NK-92 treated with Interleukin-12 subunit alpha and Interleukin-12 subunit beta, amount 100 ng/mL, for 24 hours (cell line): ENCODE measurements at regions not wholly inside any gene's neighbourhood (a gene's known extent, or its start where the extent isn't known, plus 50 kb on each side); places are given as distances from the start of the nearest gene placed in this dataset.
A peak's percentile ranks its signal among the peaks of the same experiment; 100 is the strongest.
"Not testable (repeated sequence)": the region's sequence is repeated elsewhere in the genome, so short reads cannot be mapped to it uniquely, and the experiment has no call there.

ENCODE experiments used
- DNase-seq: peaks from one replicate; lab custom pipeline; 2025; lab: John Stamatoyannopoulos, UW

- DNase-seq: no peak
Measured at GRCh38 chr2:7094231-7094741, 177.1 kb downstream of the RNF144A start.

GRCh38 chr2:7096726-7097352 lies 179.6 kb downstream of the RNF144A start:
- no peak for DNase-seq

DNA sequence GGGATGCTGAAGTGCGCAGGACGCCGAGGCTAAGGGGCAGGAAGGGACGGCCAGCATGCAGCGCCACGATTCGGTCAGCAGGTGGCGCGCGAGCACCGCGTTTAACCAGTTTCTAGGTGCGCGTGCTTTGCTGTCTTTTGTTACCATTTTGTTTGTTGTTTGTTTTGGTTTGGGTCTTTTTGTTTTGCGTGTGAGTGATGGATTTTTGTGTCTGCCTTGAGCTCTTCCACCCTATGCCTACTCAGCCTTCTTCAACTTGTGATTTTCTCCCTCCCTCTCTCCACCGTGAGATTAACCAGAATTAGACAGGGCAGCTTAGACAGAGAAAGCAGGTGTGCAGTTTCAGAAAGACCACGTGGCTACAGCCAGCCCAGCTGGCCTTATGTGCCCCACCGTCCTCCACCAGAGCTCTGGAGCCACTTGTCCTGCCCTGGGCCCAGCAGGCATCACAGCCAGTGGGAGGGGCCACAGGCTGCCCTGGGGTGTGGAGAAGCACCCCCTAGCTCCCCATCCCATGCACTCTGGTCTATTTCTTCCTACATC lies 180.2 kb downstream of the RNF144A start:
- peak; percentile 31 for DNase-seq

- no peak for DNase-seq
Measured at GRCh38 chr2:7098816-7099215, 181.6 kb downstream of the RNF144A start.

DNA sequence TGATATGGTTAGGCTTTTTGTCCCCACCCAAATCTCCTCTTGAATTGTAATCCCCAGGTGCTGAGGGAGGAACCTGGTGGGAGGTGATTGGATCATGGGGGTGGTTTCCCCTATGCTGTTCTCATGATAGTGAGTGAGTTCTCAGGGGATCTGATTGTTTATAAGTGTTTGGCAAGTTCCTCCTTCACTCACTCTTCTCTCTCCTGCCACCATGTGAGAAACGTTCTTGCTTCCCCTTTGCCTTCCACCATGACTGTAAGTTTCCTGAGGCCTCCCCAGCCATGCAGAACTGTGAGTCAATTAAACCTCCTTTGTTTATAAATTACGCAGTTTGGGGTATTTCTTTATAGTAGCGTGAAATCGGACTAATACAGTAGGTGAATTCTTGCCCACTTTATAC lies 182.5 kb downstream of the RNF144A start:
- DNase-seq: not testable (repeated sequence)

DNA sequence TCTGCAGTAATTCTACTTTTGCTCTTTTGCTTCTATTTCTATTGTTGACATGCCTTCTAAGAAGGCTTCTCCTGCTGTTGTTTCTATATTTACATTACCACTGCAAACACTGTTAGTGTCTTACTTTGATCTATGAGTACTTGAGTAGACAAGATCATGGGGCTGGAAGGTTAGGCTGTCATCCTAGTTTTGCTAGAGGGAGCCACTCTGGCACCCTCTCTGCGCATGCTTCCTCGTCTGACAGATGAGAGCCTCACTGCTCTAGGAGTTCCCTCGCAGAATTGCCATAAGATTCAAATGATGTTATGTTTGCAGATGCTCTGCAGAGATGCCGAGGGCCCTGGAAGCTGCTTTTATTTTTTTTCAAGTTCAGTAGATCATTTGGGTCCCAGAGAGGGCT lies 185.6 kb downstream of the RNF144A start:
- DNase-seq: no peak

- DNase-seq: no peak
Measured at GRCh38 chr2:7108792-7109532, 191.8 kb downstream of the RNF144A start.

- no peak for DNase-seq
Measured at GRCh38 chr2:7109533-7109885, 192.3 kb downstream of the RNF144A start.

DNA sequence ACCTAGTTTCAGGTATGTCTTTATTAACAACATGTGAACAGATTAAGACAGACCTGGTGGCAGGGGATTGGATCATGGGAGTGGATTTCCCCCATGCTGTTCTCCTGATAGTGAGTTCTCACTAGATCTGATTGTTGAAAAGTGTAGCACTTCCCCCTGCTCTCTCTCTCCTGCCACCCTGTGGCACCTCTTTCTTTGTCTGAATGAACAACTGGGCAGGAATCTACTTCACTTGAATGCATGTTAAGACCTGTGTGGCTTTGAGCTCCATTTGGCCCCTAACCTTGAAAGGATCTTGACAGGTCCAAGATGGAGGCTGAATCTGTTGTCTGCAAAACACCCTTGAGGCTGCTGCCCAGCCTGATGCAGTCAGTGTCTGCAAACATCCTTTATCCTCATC lies 194.4 kb downstream of the RNF144A start:
- no peak for DNase-seq

DNA sequence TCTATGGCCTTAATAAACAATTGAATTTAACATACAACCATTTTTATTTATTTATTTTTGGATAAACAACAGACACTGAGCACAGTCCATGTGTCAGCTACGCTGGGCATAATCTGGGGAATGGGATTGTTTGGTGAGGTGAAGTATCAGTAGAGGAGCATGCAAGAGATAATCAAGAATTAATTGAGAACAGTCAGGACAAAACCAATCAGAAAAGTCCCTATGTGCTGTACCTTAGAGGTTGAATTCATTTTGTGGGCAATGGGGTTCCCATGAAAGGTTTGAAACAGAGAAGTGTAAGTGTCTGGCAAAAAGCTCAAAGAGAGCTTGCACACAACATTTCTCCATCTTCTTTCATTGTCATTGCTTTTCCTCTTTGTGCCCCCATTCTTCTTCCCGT lies 198.2 kb downstream of the RNF144A start:
- no peak for DNase-seq

GRCh38 chr2:7115906-7116305 lies 198.7 kb downstream of the RNF144A start:
- DNase-seq: no peak

DNA sequence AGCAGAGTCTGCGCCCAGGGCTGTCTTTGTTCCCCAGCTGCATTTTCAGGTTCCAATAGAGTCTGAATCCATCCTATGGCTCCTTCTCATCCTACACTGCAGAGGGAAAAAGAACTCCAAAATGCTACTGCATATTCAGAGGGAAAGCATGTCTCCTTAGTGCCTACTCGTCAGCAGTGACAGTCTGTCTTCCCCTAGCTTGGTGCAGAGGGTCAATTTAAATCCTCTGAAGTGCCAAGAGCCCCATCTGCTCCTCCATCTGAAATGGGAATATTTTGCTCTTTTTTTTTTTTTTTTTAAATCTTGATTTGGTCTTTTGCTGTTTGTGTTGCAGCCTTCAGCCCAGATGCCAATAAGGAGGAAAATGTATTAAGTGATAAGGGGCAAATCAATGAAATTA lies 199.3 kb downstream of the RNF144A start:
- no peak for DNase-seq

DNA sequence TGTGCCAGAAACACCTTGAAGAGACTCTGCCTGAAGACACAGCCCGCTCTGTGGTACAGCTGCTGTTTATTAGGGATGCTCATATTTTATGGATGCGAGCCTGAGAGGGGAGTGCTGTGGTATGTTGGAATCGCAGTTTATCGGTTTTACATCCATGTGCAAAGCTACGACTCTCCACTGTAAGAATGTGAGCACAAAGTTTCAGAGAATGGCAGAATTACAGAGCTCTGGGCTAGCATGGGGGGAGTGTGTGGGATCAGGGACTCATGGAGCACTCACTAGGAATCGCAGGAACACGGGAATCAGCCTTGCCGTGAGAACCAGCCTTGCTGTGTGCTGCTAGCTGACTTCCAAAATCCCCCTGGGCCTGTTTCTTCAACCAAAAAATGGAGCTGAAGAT lies 199.9 kb downstream of the RNF144A start:
- DNase-seq: no peak

- no peak for DNase-seq
Measured at GRCh38 chr2:7118606-7119131, 201.5 kb downstream of the RNF144A start.

GRCh38 chr2:7119132-7119835 lies 202.1 kb downstream of the RNF144A start:
- no peak for DNase-seq

DNA sequence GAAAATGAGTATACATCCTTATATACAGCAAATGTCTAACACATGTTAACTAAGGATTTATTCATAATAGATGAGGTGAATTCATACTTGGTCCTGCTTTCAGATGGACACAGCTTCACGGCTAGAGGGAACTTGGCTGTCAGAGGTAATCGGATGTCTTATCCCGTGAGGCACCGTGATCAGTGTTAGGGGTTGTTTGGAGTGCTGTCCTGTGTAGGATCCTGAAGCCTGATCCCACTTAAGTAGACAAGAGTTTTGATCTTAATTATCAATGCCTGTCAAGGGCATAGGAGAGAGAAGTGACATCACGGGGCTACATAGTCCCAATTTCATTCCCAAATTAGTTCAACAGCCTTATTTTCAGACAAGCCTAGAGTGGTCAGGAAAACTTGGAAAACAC lies 204.6 kb downstream of the RNF144A start:
- DNase-seq: no peak

DNA sequence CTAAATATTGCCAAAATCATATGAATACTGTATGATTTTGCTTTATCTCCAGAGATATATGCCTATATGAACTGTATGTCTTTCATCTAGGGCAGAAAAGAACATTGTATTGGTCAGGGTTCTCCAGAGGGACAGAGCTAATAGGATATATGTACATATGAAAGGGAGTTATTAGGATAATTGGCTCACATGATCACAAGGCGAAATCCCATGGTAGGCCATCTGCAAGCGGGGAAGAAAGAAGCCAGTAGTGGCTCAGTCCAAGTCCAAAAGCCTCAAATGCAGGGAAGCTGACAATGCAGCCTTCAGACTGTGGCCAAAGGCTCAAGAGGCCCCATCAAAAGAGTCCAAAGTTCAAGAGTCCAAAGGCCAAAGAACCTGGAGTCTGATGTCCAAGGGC lies 209.9 kb downstream of the RNF144A start:
- no peak for DNase-seq

DNA sequence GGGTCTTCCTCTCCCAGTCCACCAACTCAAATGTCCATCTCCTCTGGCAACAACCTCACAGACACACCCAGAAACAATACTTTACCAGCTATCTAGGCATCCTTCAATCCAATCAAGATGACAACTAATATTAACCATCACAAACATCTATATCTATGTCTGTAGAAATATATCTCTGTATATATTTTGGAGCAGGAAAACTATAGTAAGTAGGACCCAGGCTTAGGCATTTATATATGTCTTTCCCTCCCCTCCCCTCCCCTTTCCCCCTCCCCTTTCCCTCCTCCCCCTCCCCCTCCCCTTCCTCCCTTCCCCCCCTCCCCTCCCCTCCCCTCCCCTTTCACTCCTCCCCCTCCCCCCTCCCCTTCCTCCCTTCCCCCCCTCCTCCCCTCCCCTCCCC lies 210.5 kb downstream of the RNF144A start:
- DNase-seq: no peak

DNA sequence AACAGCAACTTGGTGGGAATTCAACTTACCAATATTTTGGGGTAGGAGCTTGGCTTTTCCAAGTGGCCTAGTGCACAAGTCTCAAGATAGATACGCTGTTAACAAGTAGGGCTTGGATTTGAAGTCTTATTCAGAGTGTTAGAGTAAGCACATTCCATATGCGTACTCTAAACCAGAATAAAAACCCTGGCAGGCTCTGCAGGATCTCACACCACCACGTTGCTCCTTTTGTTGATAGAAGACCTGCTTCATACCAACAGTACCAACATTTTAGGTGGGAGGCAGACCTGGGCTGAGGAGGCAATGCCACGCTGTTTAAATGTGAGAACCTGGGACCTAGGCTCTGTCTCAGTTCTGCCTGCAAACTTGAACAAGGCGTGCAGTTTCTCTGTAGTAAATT lies 214.0 kb downstream of the RNF144A start:
- no peak for DNase-seq

DNA sequence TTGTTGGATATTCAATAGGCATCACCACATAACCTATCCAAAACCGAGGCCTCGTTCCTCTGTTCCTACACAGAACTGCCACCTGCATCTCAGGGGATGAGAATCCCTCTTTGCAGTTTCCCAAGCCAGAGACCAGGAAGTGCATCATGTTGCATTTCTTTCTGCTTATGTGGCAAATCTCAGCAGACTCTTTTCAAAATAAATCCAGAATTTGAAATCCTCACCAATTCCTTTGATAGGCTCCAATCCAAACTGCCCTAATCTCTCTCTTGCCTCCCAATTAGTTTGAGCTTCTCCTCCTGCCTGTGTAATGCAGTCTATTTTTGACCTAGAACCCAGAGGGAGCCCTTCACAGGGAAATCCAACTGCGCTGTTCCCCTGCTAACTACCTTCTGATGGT lies 215.5 kb downstream of the RNF144A start:
- no peak for DNase-seq

DNA sequence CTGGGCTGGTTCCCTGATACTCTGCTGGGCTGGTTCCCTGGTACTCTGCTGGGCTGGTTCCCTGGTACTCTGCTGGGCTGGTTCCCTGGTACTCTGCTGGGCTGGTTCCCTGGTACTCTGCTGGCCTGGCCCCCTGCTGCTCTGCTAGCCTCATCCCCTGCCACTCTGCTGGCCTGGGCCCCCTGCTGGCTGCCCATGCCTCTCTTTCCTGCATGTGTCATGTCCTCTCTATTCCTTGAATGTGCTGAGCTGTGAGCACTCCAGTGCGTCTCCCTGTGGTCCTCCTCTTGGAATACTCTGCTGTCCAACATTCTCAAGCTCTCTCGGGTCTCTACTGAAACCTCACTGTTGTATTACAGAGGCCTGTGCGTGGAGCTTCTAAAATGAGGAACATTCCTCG lies 216.3 kb downstream of the RNF144A start:
- no peak for DNase-seq

DNA sequence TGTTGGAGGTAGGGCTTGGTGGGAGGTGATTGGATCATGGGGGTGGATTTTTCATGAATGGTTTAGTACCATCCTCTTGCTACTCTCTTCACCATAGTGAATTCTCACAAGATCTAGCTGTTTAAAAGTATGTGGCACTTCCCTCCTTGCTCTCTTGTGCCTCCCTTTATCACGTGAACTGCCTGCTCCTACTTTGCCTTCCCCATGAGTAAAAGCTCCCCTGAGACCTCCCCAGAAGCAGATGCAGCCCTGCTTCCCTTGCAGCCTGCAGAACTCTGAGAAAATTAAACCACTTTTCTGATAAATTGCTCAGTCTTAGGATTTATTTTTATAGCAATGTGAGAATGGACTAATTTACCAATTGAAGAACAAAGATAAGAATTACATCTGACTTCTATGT lies 223.1 kb downstream of the RNF144A start:
- no peak for DNase-seq

- DNase-seq: no peak
Measured at GRCh38 chr2:7145707-7146106, 228.5 kb downstream of the RNF144A start.
